HG02763 (cell line): ENCODE measurements at regions not wholly inside any gene's neighbourhood (a gene's known extent, or its start where the extent isn't known, plus 50 kb on each side); places are given as distances from the start of the nearest gene placed in this dataset.

Source experiments
- ATAC-seq: cut with Tn5 transposase; IDR thresholded peaks from one replicate; pipeline ENCODE4 v1.9.1; 2021; ENCODE audit warnings: mild to moderate bottlenecking, moderate library complexity; ENCODE audit not compliant: unreplicated experiment

- no peak for ATAC-seq
Observed at GRCh38 chr2:42963452-42964068, 171.2 kb upstream of the HAAO start.

GRCh38 chr2:42962508-42962953 is 170.1 kb upstream of the HAAO start:
- no peak for ATAC-seq

GRCh38 chr2:42961961-42962360 is 169.6 kb upstream of the HAAO start:
- no peak for ATAC-seq

- no peak for ATAC-seq
Observed at GRCh38 chr2:42961385-42961811, 169.0 kb upstream of the HAAO start.

GRCh38 chr2:42960842-42961180 is 168.4 kb upstream of the HAAO start:
- ATAC-seq, result no peak

- ATAC-seq, result no peak
Observed at GRCh38 chr2:42960002-42960841, 167.8 kb upstream of the HAAO start.

GRCh38 chr2:42959234-42960001 is 167.0 kb upstream of the HAAO start:
- no peak for ATAC-seq

GRCh38 chr2:42958741-42959233 is 166.4 kb upstream of the HAAO start:
- ATAC-seq, result no peak

GRCh38 chr2:42957861-42958301 is 165.5 kb upstream of the HAAO start:
- ATAC-seq, result no peak

- ATAC-seq, result no peak
Observed at GRCh38 chr2:42957109-42957860, 164.9 kb upstream of the HAAO start.

GRCh38 chr2:42954227-42954962 is 162.0 kb upstream of the HAAO start:
- ATAC-seq, result no peak

- ATAC-seq, result no peak
Observed at GRCh38 chr2:42953216-42953615, 160.8 kb upstream of the HAAO start.

- ATAC-seq, result no peak
Observed at GRCh38 chr2:42951263-42951938, 159.0 kb upstream of the HAAO start.

- no peak for ATAC-seq
Observed at GRCh38 chr2:42949125-42949524, 156.7 kb upstream of the HAAO start.

GRCh38 chr2:42947809-42948600 is 155.6 kb upstream of the HAAO start:
- no peak for ATAC-seq

GRCh38 chr2:42944779-42945415 is 152.5 kb upstream of the HAAO start:
- no peak for ATAC-seq

GRCh38 chr2:42942990-42943493 is 150.7 kb upstream of the HAAO start:
- ATAC-seq, result no peak
